ENCODE measurements at regions not wholly inside any gene's neighbourhood (a gene's known extent, or its start where the extent isn't known, plus 50 kb on each side); places are given as distances from the start of the nearest gene placed in this dataset.

GRCh38 chr10:130485958-130486895 lies 350.0 kb downstream of the GLRX3 start:
- intact Hi-C loops (cut with DNase I): no loop called here

GRCh38 chr10:130486906-130487305 lies 350.7 kb downstream of the GLRX3 start:
- WGBS, 3 donors: 59 to 86% (median 64%) methylated on average over 7 of the region's 7 CpGs
- Histone ChIP-seq H3K27me3 (no peaks in the 10 kb centered on the region), H3K4me3 (no peak overlapping the region), H3K36me3 (no peaks in the 10 kb centered on the region), H3K9me3 (no peaks in the 10 kb centered on the region), H3K4me1 (ENCODE audit: insufficient read depth) (no peaks in the 10 kb centered on the region), H3K27ac (no peak overlapping the region)
- DNase-seq: no peak
- intact Hi-C loops (cut with DNase I): no loop called here
- no peak for TF ChIP-seq EP300 (IDR thresholded peaks at IDR 0.05)
- no peak for TF ChIP-seq CTCF (IDR thresholded peaks at IDR 0.05)
- no peak for TF ChIP-seq POLR2A (IDR thresholded peaks at IDR 0.05)

More at GRCh38 chr10:130485958-130486895, 350.0 kb downstream of the GLRX3 start:
- TF ChIP-seq CTCF (IDR thresholded peaks at IDR 0.05): no peak
- TF ChIP-seq EP300 (IDR thresholded peaks at IDR 0.05): no peak
- TF ChIP-seq POLR2A (IDR thresholded peaks at IDR 0.05): no peak
- no peaks in the 10 kb centered on the region for H3K9me3 ChIP-seq
- 86 to 88% (median 86%) methylated on average over 29 of the region's 29 CpGs for WGBS, 3 donors
- DNase-seq: no peak
- no peak overlapping the region for H3K27ac ChIP-seq
- H3K36me3 ChIP-seq: no peaks in the 10 kb centered on the region
- H3K27me3 ChIP-seq: no peaks in the 10 kb centered on the region
- no peak overlapping the region for H3K4me3 ChIP-seq
- H3K4me1 ChIP-seq (ENCODE audit: insufficient read depth): no peaks in the 10 kb centered on the region

- H3K4me1 ChIP-seq (ENCODE audit: insufficient read depth): no peaks in the 10 kb centered on the region
- H3K4me3 ChIP-seq: no peak overlapping the region
- DNase-seq: no peak
- no peaks in the 10 kb centered on the region for H3K36me3 ChIP-seq
- no peak overlapping the region for H3K27ac ChIP-seq
- no peak for TF ChIP-seq POLR2A (IDR thresholded peaks at IDR 0.05)
- TF ChIP-seq EP300 (IDR thresholded peaks at IDR 0.05): no peak
- no peak for TF ChIP-seq CTCF (IDR thresholded peaks at IDR 0.05)
- intact Hi-C loops (cut with DNase I): no loop called here
- no peaks in the 10 kb centered on the region for H3K27me3 ChIP-seq
- H3K9me3 ChIP-seq: no peaks in the 10 kb centered on the region
- 54 to 63% (median 55%) methylated on average over 6 of the region's 6 CpGs for WGBS, 3 donors
These were observed 351.4 kb downstream of the GLRX3 start for GRCh38 chr10:130487566-130487965.

- DNase-seq: no peak
- no peak overlapping the region for H3K27ac ChIP-seq
- WGBS, 3 donors: 45 to 55% (median 55%) methylated on average over 5 of the region's 5 CpGs
- TF ChIP-seq CTCF (IDR thresholded peaks at IDR 0.05): no peak
- no peak for TF ChIP-seq POLR2A (IDR thresholded peaks at IDR 0.05)
- TF ChIP-seq EP300 (IDR thresholded peaks at IDR 0.05): no peak
- no peaks in the 10 kb centered on the region for H3K9me3 ChIP-seq
- H3K27me3 ChIP-seq: no peaks in the 10 kb centered on the region
- no peaks in the 10 kb centered on the region for H3K36me3 ChIP-seq
- H3K4me3 ChIP-seq: no peak overlapping the region
- intact Hi-C loops (cut with DNase I): no loop called here
- H3K4me1 ChIP-seq (ENCODE audit: insufficient read depth): no peaks in the 10 kb centered on the region
These were observed 353.7 kb downstream of the GLRX3 start for GRCh38 chr10:130489891-130490290.

All from ovary (tissue), 7 donors.